ENCODE measurements at regions not wholly inside any gene's neighbourhood (a gene's known extent, or its start where the extent isn't known, plus 50 kb on each side); places are given as distances from the start of the nearest gene placed in this dataset.
"Not testable (repeated sequence)": the region's sequence is repeated elsewhere in the genome, so short reads cannot be mapped to it uniquely, and the experiment has no call there.

DNA sequence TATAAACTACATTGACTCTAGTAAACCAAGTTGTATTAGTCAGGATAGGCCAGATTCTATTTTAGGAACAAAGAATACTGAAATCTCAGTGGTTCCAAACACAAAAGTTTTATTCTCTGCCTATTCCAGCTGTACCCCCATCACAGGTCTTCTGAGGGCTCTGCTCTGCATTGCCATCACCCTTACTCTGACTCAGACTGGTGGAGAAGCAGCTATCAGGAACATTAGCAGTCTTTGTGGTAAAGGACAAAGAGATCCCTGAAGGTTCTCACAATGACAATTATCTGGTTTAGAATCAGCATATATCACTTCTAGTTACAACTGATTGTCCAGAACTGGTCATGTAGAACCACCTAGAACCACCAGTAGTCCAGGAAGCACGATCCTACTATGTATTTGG lies 251.1 kb downstream of the GLUD2 start:
- no peak for DNase-seq (ENCODE audit: low read depth)

DNA sequence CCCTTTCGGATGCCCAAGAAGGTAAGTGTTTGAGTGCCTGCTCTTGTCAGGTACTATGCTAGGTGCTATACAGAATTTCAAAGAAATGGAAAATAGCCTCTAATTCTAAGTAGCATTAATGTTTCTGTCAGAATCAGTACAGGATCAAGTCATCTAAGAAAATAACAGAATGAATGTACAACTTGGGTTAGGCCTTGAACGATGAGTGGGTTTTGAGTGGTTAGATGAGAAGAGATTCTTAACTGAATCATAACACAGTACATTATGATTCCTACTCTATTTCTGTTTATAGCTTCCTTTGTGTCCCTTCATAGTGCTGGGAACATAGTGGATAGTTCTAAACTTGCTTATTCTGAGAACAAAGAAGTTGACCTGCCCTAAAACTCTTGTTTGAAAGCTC lies 253.9 kb downstream of the GLUD2 start:
- DNase-seq (ENCODE audit: low read depth), result no peak

- DNase-seq (ENCODE audit: low read depth), result no peak
Measured at GRCh38 chrX:121301822-121302221, 254.4 kb downstream of the GLUD2 start.

GRCh38 chrX:121307449-121307848 lies 260.0 kb downstream of the GLUD2 start:
- no peak for DNase-seq (ENCODE audit: low read depth)

DNA sequence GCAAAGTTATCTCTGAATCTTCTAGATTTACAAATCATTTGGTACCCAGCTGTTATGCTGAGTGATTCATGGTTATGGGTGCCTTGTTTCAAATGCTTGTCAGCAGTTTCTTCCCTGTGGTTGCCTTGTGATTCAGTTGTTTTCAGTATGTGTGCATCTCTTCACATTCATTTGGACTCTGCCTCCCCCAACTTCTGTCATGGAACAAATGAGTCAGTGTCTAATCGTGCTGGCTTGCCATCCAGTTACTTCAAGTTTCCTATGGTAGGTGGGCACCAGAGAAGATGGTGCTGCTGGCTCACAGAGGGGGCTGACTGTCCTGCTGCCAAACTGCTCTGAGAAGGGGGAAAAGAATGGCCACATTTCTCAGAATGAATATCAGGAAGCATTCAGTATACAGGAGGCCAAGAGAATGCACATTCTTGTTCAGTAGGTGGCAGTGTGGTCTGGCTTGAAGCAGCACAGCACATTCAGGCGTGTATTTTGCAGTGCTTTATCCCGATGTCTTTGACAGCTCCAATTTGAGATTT lies 260.9 kb downstream of the GLUD2 start:
- peak; percentile 14 for DNase-seq (ENCODE audit: low read depth)

- no peak for DNase-seq (ENCODE audit: low read depth)
Measured at GRCh38 chrX:121310820-121311219, 263.4 kb downstream of the GLUD2 start.

DNA sequence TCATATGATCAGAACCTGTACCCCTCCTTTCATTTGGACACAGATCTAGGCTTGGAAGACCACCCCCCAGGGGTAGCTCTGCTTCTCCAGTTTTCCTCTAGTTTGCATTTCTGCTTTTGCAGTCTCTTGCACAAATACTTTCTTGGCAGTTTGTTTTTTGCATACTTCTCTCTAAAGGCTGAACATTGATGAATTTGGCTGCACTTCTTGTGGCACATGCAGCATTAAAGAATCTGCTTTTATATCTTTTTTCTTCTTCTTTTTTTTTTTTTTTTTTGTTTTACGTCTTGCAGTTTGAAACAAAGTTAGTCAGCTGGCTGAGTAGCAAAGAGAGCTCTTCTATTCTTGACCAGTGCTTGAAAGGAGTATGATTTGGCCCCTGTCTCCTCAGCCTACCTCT lies 273.0 kb downstream of the GLUD2 start:
- no peak for DNase-seq (ENCODE audit: low read depth)

DNA sequence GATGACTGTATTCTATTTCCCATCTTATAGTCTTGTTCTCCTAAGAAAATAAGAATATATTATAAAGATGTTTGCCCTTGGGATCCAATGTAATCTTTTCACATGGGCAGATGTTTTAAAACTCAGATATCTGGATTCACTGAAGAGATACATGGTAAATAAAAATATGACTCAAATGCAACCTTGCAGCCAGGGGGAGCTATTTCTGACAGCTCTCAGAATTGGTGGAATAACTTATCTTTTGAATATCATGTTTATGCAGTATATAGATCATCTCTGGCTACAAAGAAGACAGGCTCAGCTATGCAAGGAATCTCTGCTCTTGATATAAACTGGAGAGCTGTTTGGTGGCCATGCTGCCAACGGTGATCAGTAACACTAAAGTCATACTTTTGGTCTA lies 274.7 kb downstream of the GLUD2 start:
- DNase-seq (ENCODE audit: low read depth), result no peak

GRCh38 chrX:121323337-121323736 lies 275.9 kb downstream of the GLUD2 start:
- no peak for DNase-seq (ENCODE audit: low read depth)

DNA sequence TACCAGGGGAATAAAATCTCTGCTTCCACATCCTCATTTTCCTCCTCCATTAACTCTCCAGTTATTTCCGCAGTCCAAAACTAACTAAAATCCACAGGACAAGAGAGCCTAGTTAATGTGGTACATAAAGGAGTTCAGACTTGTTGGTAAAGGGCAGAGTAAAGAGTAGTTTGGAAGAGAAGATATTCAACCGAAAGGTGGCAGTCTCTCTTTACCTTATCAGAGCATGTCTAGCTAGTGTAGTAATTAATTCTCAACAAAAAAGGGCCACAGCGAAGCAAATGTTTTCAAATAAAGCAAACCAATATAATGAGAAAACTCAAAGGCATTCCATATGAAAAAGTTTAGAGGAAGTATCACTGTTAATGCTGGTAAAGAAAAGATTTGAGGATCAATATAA lies 286.5 kb downstream of the GLUD2 start:
- no peak for DNase-seq (ENCODE audit: low read depth)

DNA sequence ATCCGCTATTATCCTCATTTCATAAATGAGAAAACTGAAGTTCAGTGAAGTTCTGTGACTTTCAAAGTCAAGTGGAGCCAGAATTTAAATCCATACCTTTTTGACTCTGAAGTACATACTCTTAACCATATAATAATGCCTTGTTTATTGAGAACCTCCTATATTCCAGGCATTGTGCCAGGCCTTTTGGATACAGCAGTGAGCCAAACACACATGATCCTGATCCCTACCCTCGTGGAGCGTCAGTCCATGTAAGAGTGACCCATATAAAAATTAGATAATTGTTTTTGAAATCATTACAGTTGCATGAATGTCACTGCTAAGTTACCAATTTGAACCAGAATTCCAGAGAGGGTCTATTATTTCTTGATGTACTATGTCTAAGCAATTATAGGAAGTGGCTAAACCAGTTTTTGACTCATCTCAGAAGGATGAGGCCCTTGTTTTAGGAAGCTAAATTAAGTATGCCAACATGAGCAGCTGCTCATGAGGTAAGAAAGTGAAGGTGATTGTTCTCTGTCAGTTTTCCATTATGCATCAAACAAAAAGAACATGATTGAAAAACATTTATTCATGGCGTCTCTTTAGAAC lies 289.5 kb downstream of the GLUD2 start:
- DNase-seq (ENCODE audit: low read depth), result no peak

DNA sequence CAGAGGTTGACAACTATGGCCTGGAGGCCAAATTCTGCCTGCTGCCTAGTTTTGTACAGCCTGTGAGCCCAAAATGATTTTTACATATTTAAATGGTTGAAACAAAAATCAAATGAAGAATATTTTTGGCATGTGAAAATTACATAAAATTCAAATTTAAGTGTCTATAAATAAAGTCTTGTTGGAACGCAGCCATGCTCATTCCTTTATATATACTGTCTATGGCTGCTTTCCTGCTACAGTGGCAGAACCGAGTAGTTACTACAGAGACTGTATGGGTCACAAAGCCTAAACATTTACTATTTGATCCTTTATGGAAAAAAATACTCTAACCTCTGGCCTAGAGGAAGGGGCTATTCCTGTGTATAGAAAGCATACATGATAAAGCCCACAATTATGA lies 290.4 kb downstream of the GLUD2 start:
- no peak for DNase-seq (ENCODE audit: low read depth)

GRCh38 chrX:121349263-121349662 lies 301.9 kb downstream of the GLUD2 start:
- no peak for DNase-seq (ENCODE audit: low read depth)

DNA sequence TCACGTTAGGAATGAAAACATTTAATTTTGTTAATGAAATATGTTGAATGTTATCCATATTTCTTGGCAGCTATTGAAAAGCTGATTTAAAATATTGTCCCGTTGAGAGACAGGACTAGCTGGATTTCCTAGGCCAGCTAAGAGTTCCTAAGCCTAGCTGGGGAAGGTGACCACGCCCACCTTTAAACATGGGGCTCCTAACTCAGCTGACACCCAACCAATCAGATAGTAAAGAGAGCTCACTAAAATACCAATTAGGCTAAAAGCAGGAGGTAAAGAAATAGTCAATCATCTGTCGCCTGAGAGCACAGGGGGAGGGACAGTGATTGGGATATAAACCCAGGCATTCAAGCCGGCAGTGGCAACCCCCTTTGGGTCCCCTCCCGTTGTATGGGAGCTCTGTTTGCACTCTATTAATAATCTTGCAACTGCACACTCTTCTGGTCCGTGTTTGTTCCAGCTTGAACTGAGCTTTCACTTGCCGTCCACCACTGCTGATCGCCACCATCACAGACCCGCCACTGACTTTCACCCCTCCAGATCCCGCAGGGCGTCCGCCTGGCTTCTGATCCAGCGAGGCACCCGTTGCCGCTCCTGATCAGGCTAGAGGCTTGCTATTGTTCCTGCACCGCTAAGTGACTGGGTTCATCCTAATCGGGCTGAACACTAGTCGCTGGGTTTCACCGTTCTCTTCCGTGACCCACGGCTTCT lies 308.9 kb downstream of the GLUD2 start:
- no peak for DNase-seq (ENCODE audit: low read depth)

- no peak for DNase-seq (ENCODE audit: low read depth)
Measured at GRCh38 chrX:121356850-121357171, 309.4 kb downstream of the GLUD2 start.

DNA sequence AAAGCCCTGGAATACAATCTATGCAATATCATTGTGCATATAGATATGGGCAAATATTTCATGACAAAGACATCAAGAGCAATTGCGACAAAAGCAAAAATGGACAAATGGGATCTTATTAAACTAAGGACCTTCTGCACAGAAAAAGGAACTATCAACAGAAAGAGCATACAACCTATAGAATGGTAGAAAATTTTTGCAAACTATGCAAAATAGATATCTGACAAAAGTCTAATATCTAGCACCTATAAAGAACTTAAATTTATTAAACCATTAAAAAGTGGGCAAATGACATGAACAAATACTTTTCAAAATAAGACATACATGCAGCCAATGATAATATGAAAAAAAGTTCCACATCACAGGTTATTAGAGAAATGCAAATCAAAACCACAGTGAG lies 312.9 kb downstream of the GLUD2 start:
- DNase-seq (ENCODE audit: low read depth), result no peak

- DNase-seq (ENCODE audit: low read depth), result no peak
Measured at GRCh38 chrX:121365572-121366161, 318.3 kb downstream of the GLUD2 start.

DNA sequence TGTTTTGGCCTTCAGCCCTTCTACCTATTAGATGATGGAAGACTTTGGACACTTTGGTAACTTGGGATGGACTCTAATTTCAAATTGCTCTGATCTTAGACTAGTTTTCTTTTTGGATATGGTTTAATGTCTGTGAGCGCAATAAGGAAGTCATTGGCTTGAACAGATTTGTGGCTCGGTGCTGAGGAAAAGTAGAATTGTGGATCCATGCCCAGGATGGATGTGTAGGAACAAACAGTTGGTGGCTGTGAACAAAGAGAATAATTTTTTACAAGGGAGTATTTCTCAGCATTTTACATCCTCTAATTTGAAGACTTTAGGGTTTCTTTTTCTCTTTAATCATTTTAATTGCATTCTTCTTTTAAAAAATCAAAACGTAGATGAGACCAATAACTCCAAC lies 327.1 kb downstream of the GLUD2 start:
- DNase-seq (ENCODE audit: low read depth), result no peak

GRCh38 chrX:121381915-121382314 lies 334.5 kb downstream of the GLUD2 start:
- not testable (repeated sequence) for DNase-seq (ENCODE audit: low read depth)

GRCh38 chrX:121389976-121390714 lies 342.7 kb downstream of the GLUD2 start:
- DNase-seq (ENCODE audit: low read depth), result no peak

DNA sequence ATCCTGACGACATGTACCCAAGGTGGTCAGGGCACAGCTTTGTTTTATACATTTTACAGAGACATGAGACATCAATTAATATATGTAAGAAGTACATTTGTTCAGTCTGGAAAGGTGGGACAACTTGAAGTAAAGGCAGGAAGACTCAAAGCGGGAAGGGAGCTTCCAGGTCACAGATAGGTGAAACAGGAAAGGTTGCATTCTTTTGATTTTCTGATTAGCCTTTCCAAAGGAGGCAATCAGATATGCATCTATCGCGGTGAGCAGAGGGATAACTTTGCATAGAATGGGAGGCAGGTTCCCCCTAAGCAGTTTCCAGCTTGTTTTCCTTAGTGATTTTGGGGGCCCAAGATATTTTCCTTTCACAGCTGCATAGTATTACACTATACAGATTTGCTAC lies 358.4 kb downstream of the GLUD2 start:
- DNase-seq (ENCODE audit: low read depth), result no peak

- no peak for DNase-seq (ENCODE audit: low read depth)
Measured at GRCh38 chrX:121407627-121408026, 360.2 kb downstream of the GLUD2 start.

DNA sequence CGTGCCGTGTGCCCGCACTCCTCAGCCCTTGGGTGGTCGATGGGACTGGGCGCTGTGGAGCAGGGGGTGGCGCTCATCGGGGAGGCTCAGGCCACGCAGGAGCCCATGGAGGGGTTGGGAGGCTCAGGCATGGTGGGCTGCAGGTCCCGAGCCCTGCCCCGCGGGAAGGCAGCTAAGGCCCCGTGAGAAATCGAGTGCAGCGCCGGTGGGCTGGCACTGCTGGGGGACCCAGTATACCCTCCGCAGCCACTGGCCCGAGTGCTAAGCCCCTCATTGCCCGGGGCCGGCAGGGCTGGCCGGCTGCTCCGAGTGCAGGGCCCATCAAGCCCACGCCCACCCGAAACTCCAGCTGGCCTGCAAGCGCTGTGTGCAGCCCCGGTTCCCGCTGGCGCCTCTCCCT lies 384.1 kb downstream of the GLUD2 start:
- not testable (repeated sequence) for DNase-seq (ENCODE audit: low read depth)
